ENCODE measurements at regions not wholly inside any gene's neighbourhood (a gene's known extent, or its start where the extent isn't known, plus 50 kb on each side); places are given as distances from the start of the nearest gene placed in this dataset.

DNA sequence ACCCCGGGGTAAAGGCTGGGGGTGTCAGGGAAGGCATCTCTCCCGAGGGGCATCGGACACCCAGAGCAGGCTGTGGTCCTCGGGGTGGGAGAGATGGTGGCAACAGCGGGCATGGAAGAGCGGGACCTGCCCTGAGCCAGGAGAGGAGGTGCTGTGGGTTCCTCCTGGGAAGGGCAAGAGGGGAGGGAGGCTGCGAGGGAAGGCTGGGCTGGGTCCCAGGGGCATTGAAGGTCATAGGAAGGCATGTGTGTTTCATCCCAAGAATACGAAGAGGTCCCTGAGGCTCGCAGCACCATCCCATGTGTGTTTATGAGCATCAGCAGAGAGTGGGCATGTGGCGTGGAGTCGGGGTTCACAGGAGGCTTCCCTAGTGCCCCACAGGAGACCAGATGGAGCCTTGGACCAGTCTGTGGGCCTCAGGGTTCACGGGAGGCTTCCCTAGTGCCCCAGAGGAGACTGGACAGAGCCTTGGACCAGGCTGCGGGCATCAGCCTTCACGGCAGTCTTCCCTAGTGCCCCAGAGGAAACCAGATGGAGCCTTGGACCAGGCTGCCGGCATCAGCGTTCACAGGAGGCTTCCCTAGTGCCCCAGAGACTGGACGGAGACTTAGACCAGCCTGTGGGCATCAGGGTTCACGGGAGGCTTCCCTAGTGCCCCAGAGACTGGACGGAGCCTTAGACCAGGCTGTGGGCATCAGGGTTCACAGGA, 420.6 kb downstream of the BRD1 start:
- no peak for TF ChIP-seq EZH2phosphoT487 (IDR thresholded peaks at IDR 0.05; ENCODE audit: insufficient read depth, low read depth)
- TF ChIP-seq EZH2 (IDR thresholded peaks at IDR 0.05; ENCODE audit: insufficient read depth, poor library complexity, severe bottlenecking): no peak
